ENCODE measurements at regions not wholly inside any gene's neighbourhood (a gene's known extent, or its start where the extent isn't known, plus 50 kb on each side); places are given as distances from the start of the nearest gene placed in this dataset.

DNA sequence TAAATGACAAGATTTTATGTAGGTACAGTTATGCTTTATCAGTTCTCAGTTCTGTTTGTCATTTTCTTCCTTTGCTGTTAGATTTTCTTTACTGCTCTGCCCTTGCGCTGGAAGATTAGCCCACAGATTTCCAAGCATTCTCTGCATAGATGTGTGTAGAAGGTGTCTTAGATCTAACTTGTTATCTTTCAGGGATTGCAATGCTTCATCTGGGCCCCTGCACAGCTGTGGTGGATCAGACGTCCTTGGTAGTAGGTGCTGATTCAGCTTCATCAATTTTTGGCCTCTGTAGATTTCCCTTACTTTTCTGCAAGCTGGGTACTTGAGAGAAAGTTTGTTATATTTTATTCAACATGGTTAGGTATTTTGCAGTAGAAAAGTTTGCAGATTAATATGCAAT, 115.3 kb upstream of the LINC00305 start:
- TF ChIP-seq CTCF (IDR thresholded peaks at IDR 0.05) (no peak), POLR2A (IDR thresholded peaks at IDR 0.05) (no peak), POLR2AphosphoS5 (IDR thresholded peaks at IDR 0.05) (no peak)
